ENCODE measurements at regions not wholly inside any gene's neighbourhood (a gene's known extent, or its start where the extent isn't known, plus 50 kb on each side); places are given as distances from the start of the nearest gene placed in this dataset.

GRCh38 chr1:209390764-209391163 is 192.8 kb upstream of the CAMK1G start:
- H3K4me3 Mint-ChIP-seq: no peak overlapping the region
- no peak overlapping the region for H3K27ac Mint-ChIP-seq
- intact Hi-C loops (cut with micrococcal nuclease): no loop called here
- DNase-seq (no peak), ATAC-seq (no peak)
- no peaks in the 10 kb centered on the region for H3K9me3 Mint-ChIP-seq
- H3K36me3 Mint-ChIP-seq (ENCODE audit: low read depth): no peaks in the 10 kb centered on the region
- H3K4me1 Mint-ChIP-seq (ENCODE audit: low read depth): no peaks in the 10 kb centered on the region
- peaks cover 13% of the 10 kb centered on the region for H3K27me3 Mint-ChIP-seq
- TF ChIP-seq, protein P1, sequence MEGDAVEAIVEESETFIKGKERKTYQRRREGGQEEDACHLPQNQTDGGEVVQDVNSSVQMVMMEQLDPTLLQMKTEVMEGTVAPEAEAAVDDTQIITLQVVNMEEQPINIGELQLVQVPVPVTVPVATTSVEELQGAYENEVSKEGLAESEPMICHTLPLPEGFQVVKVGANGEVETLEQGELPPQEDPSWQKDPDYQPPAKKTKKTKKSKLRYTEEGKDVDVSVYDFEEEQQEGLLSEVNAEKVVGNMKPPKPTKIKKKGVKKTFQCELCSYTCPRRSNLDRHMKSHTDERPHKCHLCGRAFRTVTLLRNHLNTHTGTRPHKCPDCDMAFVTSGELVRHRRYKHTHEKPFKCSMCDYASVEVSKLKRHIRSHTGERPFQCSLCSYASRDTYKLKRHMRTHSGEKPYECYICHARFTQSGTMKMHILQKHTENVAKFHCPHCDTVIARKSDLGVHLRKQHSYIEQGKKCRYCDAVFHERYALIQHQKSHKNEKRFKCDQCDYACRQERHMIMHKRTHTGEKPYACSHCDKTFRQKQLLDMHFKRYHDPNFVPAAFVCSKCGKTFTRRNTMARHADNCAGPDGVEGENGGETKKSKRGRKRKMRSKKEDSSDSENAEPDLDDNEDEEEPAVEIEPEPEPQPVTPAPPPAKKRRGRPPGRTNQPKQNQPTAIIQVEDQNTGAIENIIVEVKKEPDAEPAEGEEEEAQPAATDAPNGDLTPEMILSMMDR (IDR thresholded peaks at IDR 0.05): no peak
- ChIA-PET POLR2A (no interaction called here), CTCF (no interaction called here)

- ChIA-PET POLR2A (no interaction called here), CTCF (no interaction called here)
- Mint-ChIP-seq H3K36me3 (ENCODE audit: low read depth) (no peaks in the 10 kb centered on the region), H3K27me3 (peaks cover 14% of the 10 kb centered on the region), H3K9me3 (no peaks in the 10 kb centered on the region), H3K27ac (no peak overlapping the region), H3K4me3 (no peak overlapping the region), H3K4me1 (ENCODE audit: low read depth) (no peaks in the 10 kb centered on the region)
- ATAC-seq (no peak), DNase-seq (no peak)
- TF ChIP-seq, protein P1 (IDR thresholded peaks at IDR 0.05): no peak
- intact Hi-C loops (cut with micrococcal nuclease): no loop called here
These were observed 191.7 kb upstream of the CAMK1G start for GRCh38 chr1:209391792-209392191.

- Mint-ChIP-seq H3K4me3 (no peak overlapping the region), H3K27me3 (peaks cover 14% of the 10 kb centered on the region), H3K9me3 (no peaks in the 10 kb centered on the region), H3K4me1 (ENCODE audit: low read depth) (no peaks in the 10 kb centered on the region), H3K27ac (no peak overlapping the region), H3K36me3 (ENCODE audit: low read depth) (no peaks in the 10 kb centered on the region)
- no peak for ATAC-seq
- ChIA-PET POLR2A (no interaction called here), CTCF (no interaction called here)
- TF ChIP-seq, protein P1 (IDR thresholded peaks at IDR 0.05): no peak
- intact Hi-C loops (cut with micrococcal nuclease): no loop called here
- DNase-seq: no peak
These were observed 188.3 kb upstream of the CAMK1G start for GRCh38 chr1:209395169-209395568.

GRCh38 chr1:209397371-209397770 is 186.1 kb upstream of the CAMK1G start:
- H3K9me3 Mint-ChIP-seq: no peaks in the 10 kb centered on the region
- ChIA-PET CTCF (interaction anchor here (1.3 kb wide), 1 partner anchor 43 kb away, joined by 3 read pairs; no protein-coding TSS in a partner anchor), POLR2A (no interaction called here)
- no peak overlapping the region for H3K27ac Mint-ChIP-seq
- no peak for ATAC-seq
- intact Hi-C loops (cut with micrococcal nuclease): no loop called here
- no peak overlapping the region for H3K4me3 Mint-ChIP-seq
- TF ChIP-seq, protein P1 (IDR thresholded peaks at IDR 0.05): no peak
- peaks cover 14% of the 10 kb centered on the region for H3K27me3 Mint-ChIP-seq
- H3K4me1 Mint-ChIP-seq (ENCODE audit: low read depth): no peaks in the 10 kb centered on the region
- no peaks in the 10 kb centered on the region for H3K36me3 Mint-ChIP-seq (ENCODE audit: low read depth)
- DNase-seq: no peak

- ATAC-seq (no peak), DNase-seq (no peak)
- no peak overlapping the region for H3K4me3 Mint-ChIP-seq
- H3K27me3 Mint-ChIP-seq: peaks cover 14% of the 10 kb centered on the region
- H3K36me3 Mint-ChIP-seq (ENCODE audit: low read depth): no peaks in the 10 kb centered on the region
- no peaks in the 10 kb centered on the region for H3K4me1 Mint-ChIP-seq (ENCODE audit: low read depth)
- no peak overlapping the region for H3K27ac Mint-ChIP-seq
- CTCF ChIA-PET: interaction anchor here (1.3 kb wide), 1 partner anchor 43 kb away, joined by 3 read pairs; no protein-coding TSS in a partner anchor
- POLR2A ChIA-PET: no interaction called here
- no peaks in the 10 kb centered on the region for H3K9me3 Mint-ChIP-seq
- intact Hi-C loops (cut with micrococcal nuclease): no loop called here
- TF ChIP-seq, protein P1 (IDR thresholded peaks at IDR 0.05): no peak
These were observed 185.6 kb upstream of the CAMK1G start for GRCh38 chr1:209397910-209398309.
